ENCODE measurements at regions not wholly inside any gene's neighbourhood (a gene's known extent, or its start where the extent isn't known, plus 50 kb on each side); places are given as distances from the start of the nearest gene placed in this dataset.
"Not testable (repeated sequence)": the region's sequence is repeated elsewhere in the genome, so short reads cannot be mapped to it uniquely, and the experiment has no call there.

DNA sequence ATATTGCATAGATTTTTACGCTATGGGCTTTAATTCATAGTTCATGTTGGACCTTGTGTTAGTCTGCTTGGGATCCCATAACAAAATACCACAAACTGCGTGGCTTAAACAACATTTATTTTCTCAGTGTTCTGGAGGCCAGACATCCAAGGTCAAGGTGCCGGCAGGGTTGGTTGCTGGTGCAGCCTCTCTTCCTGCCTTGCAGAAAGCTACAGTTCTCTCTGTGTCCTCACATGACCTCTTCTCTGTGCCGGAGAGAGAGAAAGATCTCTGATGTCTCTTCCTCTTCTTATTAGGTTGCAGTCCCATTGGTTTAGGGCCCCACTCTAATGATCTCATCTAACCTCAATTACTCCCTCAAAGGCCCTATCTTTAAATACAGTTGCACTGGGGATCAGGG lies 170.5 kb downstream of the IPO8 start:
- Histone ChIP-seq H3K27me3 (no peaks in the 10 kb centered on the region), H3K9me3 (ENCODE audit: low read depth) (no peaks in the 10 kb centered on the region), H3K4me1 (ENCODE audit: insufficient read depth) (no peaks in the 10 kb centered on the region), H3K4me2 (no peak overlapping the region), H3K27ac (no peak overlapping the region), H3K4me3 (no peak overlapping the region), H2AFZ (no peak overlapping the region), H3K79me2 (no peaks in the 10 kb centered on the region), H3K36me3 (replicated peaks; ENCODE audit: insufficient read depth, low read depth) (no peaks in the 10 kb centered on the region), H3K9me2 (replicated peaks; ENCODE audit: insufficient read depth) (no peaks in the 10 kb centered on the region), H4K20me1 (ENCODE audit: insufficient read depth, poor library complexity, severe bottlenecking) (no peaks in the 10 kb centered on the region)
- WGBS (ENCODE audit: low lambda C conversion rate, missing lambda C conversion rate), result 78% methylated on average over 4 of the region's 4 CpGs
- TF ChIP-seq EZH2phosphoT487 (IDR thresholded peaks at IDR 0.05; ENCODE audit: low read depth, severe bottlenecking, unreplicated experiment) (no peak), CTCF (IDR thresholded peaks at IDR 0.05; ENCODE audit: poor library complexity) (no peak), EZH2 (IDR thresholded peaks at IDR 0.05; ENCODE audit: borderline replicate concordance) (no peak)
- DNase-seq (ENCODE audit: low spot score), result no peak

GRCh38 chr12:30520285-30520684 lies 175.4 kb downstream of the IPO8 start:
- not testable (repeated sequence) for H2AFZ ChIP-seq

GRCh38 chr12:30519535-30519934 lies 176.1 kb downstream of the IPO8 start:
- H3K36me3 ChIP-seq (replicated peaks; ENCODE audit: insufficient read depth, low read depth), result no peaks in the 10 kb centered on the region
- no peaks in the 10 kb centered on the region for H3K9me3 ChIP-seq (ENCODE audit: low read depth)
- H3K4me1 ChIP-seq (ENCODE audit: insufficient read depth), result no peaks in the 10 kb centered on the region
- no peak overlapping the region for H3K4me2 ChIP-seq
- 93% methylated on average over 6 of the region's 6 CpGs for WGBS (ENCODE audit: low lambda C conversion rate, missing lambda C conversion rate)
- H3K27ac ChIP-seq, result no peak overlapping the region
- H4K20me1 ChIP-seq (ENCODE audit: insufficient read depth, poor library complexity, severe bottlenecking), result no peaks in the 10 kb centered on the region
- DNase-seq (ENCODE audit: low spot score), result no peak
- H3K9me2 ChIP-seq (replicated peaks; ENCODE audit: insufficient read depth), result no peaks in the 10 kb centered on the region
- H3K4me3 ChIP-seq, result no peak overlapping the region
- no peaks in the 10 kb centered on the region for H3K79me2 ChIP-seq
- H3K27me3 ChIP-seq, result no peaks in the 10 kb centered on the region
- no peak overlapping the region for H2AFZ ChIP-seq
- TF ChIP-seq EZH2 (IDR thresholded peaks at IDR 0.05; ENCODE audit: borderline replicate concordance) (no peak), CTCF (IDR thresholded peaks at IDR 0.05; ENCODE audit: poor library complexity) (no peak), EZH2phosphoT487 (IDR thresholded peaks at IDR 0.05; ENCODE audit: low read depth, severe bottlenecking, unreplicated experiment) (no peak)

More at GRCh38 chr12:30520285-30520684, 175.4 kb downstream of the IPO8 start:
- WGBS (ENCODE audit: low lambda C conversion rate, missing lambda C conversion rate), result 78% methylated on average over 4 of the region's 4 CpGs
- not testable (repeated sequence) for H3K4me2 ChIP-seq; DNase-seq (ENCODE audit: low spot score); H3K79me2 ChIP-seq; H3K4me3 ChIP-seq; H3K36me3 ChIP-seq (replicated peaks; ENCODE audit: insufficient read depth, low read depth); H3K4me1 ChIP-seq (ENCODE audit: insufficient read depth); H4K20me1 ChIP-seq (ENCODE audit: insufficient read depth, poor library complexity, severe bottlenecking); H3K9me2 ChIP-seq (replicated peaks; ENCODE audit: insufficient read depth); H3K27me3 ChIP-seq; H3K27ac ChIP-seq; H3K9me3 ChIP-seq (ENCODE audit: low read depth)

DNA sequence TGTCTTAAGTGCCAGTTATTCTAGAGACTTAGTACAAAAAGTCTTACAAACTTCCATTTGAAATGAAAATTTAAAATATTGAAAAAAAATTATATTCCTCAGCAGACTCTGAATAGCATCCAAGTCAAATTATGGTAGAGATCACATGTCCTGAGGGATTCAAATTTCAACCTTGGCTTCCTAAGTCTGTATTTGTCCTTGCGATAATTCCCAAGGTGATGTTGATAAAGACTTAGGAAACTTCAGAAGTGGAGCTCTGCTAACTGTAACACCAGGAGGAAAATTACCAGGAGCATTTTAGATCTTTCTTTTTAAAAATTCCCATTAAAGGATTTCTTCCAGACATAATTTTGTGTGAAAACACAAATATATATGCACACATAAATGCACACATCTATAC lies 178.3 kb downstream of the IPO8 start:
- H3K27ac ChIP-seq, result no peak overlapping the region
- no peaks in the 10 kb centered on the region for H3K79me2 ChIP-seq
- no peak overlapping the region for H3K4me2 ChIP-seq
- no peaks in the 10 kb centered on the region for H3K4me1 ChIP-seq (ENCODE audit: insufficient read depth)
- no peaks in the 10 kb centered on the region for H3K9me3 ChIP-seq (ENCODE audit: low read depth)
- no peaks in the 10 kb centered on the region for H3K9me2 ChIP-seq (replicated peaks; ENCODE audit: insufficient read depth)
- 81% methylated on average over 1 of the region's 1 CpG for WGBS (ENCODE audit: low lambda C conversion rate, missing lambda C conversion rate)
- no peaks in the 10 kb centered on the region for H4K20me1 ChIP-seq (ENCODE audit: insufficient read depth, poor library complexity, severe bottlenecking)
- DNase-seq (ENCODE audit: low spot score), result no peak
- TF ChIP-seq CTCF (IDR thresholded peaks at IDR 0.05; ENCODE audit: poor library complexity) (no peak), EZH2 (IDR thresholded peaks at IDR 0.05; ENCODE audit: borderline replicate concordance) (no peak), EZH2phosphoT487 (IDR thresholded peaks at IDR 0.05; ENCODE audit: low read depth, severe bottlenecking, unreplicated experiment) (no peak)
- no peak overlapping the region for H2AFZ ChIP-seq
- no peaks in the 10 kb centered on the region for H3K27me3 ChIP-seq
- no peak overlapping the region for H3K4me3 ChIP-seq
- no peaks in the 10 kb centered on the region for H3K36me3 ChIP-seq (replicated peaks; ENCODE audit: insufficient read depth, low read depth)
